HCT116 (cell line): ENCODE measurements at regions not wholly inside any gene's neighbourhood (a gene's known extent, or its start where the extent isn't known, plus 50 kb on each side); places are given as distances from the start of the nearest gene placed in this dataset.

Experiments
- ATAC-seq: fragments of 200-7000 bp; cut with Tn5 transposase; 2 replicates; pipeline ENCODE4 v1.9.1; 2020; ENCODE audit warnings: mild to moderate bottlenecking, moderate library complexity
- BruUV-seq: library from RNA; stranded (reverse); fragments of 400-500 nt; replicated peaks from 2 replicates; lab custom pipeline; 2021; lab: Mats Ljungman, UMichigan
- CTCF ChIA-PET: fragments of 300-600 bp; sonication (Branson Sonifier 250); formaldehyde crosslinking; loops from one replicate; lab custom pipeline; 2021; ENCODE audit warnings: antibody characterized with exemption; lab: Charles Lee
- POLR2A ChIA-PET: fragments of 300-600, 350-600 bp; sonication (Branson Sonifier 250); formaldehyde crosslinking; loops from one replicate; lab custom pipeline; 2021; ENCODE audit warnings: antibody characterized with exemption; lab: Charles Lee
- RAD21 ChIA-PET, 2 experiments: fragments of 300-600 bp; sonication (Branson Sonifier 250); formaldehyde crosslinking; loops; one replicate each; lab custom pipeline; 2023; ENCODE audit warnings: low total read pairs in 2 of 2; ENCODE audit not compliant: uncharacterized antibody in 2 of 2, unreplicated experiment in 2 of 2, low non-redundant PET in 1 of 2; lab: Charles Lee
- DNase-seq: peaks from one replicate; pipeline ENCODE4 v3.0.0-alpha.2; 2010; ENCODE audit warnings: low read depth, low spot score
- H2AFZ ChIP-seq: fragments of 200-600 bp; shearing (Covaris generic), sonication (generic); 2 replicates; pipeline ENCODE4 v1.6.1; 2017; ENCODE audit warnings: low read depth, mixed run types, mixed read lengths, antibody characterized with exemption, low read length; ENCODE audit not compliant: poor library complexity, severe bottlenecking
- H3K27ac ChIP-seq: 2 replicates; pipeline ENCODE4 v1.5.1; 2012; ENCODE audit warnings: low read depth, low read length
- H3K27me3 ChIP-seq: fragments of 200-600 bp; sonication (generic); 2 replicates; pipeline ENCODE4 v1.6.1; 2016; ENCODE audit warnings: mixed run types, low read length, mixed read lengths; ENCODE audit not compliant: insufficient read depth
- H3K36me3 ChIP-seq, 2 experiments: fragments of 200-500 bp in 1 of 2; fragments of 200-600 bp in 1 of 2; sonication (Bioruptor generic) in 1 of 2; sonication (generic) in 1 of 2; 2 replicates each; pipeline versions ENCODE4 v1.5.1 to v1.6.1; 2014 to 2016; ENCODE audit warnings: low read length in 2 of 2, inconsistent platforms in 1 of 2, mixed read lengths in 1 of 2, mixed run types in 1 of 2; ENCODE audit not compliant: insufficient read depth in 2 of 2, control insufficient read depth in 1 of 2
- H3K4me1 ChIP-seq, 2 experiments: fragments of 200-600 bp in 1 of 2; sonication (generic) in 1 of 2; 2 replicates each; pipeline versions ENCODE4 v1.5.1 to v1.6.1; 2012 to 2017; ENCODE audit warnings: low read length in 2 of 2, inconsistent platforms in 1 of 2, mild to moderate bottlenecking in 1 of 2, mixed read lengths in 1 of 2, mixed run types in 1 of 2, moderate library complexity in 1 of 2; ENCODE audit not compliant: insufficient read depth in 2 of 2, control insufficient read depth in 1 of 2
- H3K4me2 ChIP-seq: fragments of 200-600 bp; sonication (generic); 2 replicates; pipeline ENCODE4 v1.6.1; 2017; ENCODE audit warnings: mixed run types, low read length, mixed read lengths
- H3K4me3 ChIP-seq, 2 experiments: fragments of 200-600 bp in 1 of 2; sonication (generic) in 1 of 2; replicated peaks in 1 of 2; 2 replicates each; pipeline ENCODE4 v1.5.1; 2011 to 2016; ENCODE audit warnings: low read length in 2 of 2, control low read depth in 1 of 2, low read depth in 1 of 2, mild to moderate bottlenecking in 1 of 2, mixed read lengths in 1 of 2, mixed run types in 1 of 2
- H3K79me2 ChIP-seq: fragments of 200-600 bp; sonication (generic); 2 replicates; pipeline ENCODE4 v1.6.1; 2017; ENCODE audit warnings: mild to moderate bottlenecking, mixed run types, low read length, moderate library complexity, mixed read lengths; ENCODE audit not compliant: insufficient read depth
- H3K9ac ChIP-seq: fragments of 200-600 bp; sonication (generic); 2 replicates; pipeline ENCODE4 v1.6.1; 2016; ENCODE audit warnings: low read length, mixed read lengths
- H3K9me2 ChIP-seq: fragments of 200-600 bp; sonication (generic), shearing (Covaris generic); 2 replicates; pipeline ENCODE4 v1.6.1; 2017; ENCODE audit warnings: mixed run types, mild to moderate bottlenecking, moderate library complexity; ENCODE audit not compliant: insufficient read depth
- H3K9me3 ChIP-seq, 2 experiments: fragments of 200-500 bp in 1 of 2; fragments of 200-600 bp in 1 of 2; sonication (Bioruptor generic) in 1 of 2; sonication (generic) in 1 of 2; 2 replicates each; pipeline ENCODE4 v1.6.1; 2014 to 2017; ENCODE audit warnings: low read length in 2 of 2, mixed read lengths in 2 of 2, inconsistent platforms in 1 of 2, low read depth in 1 of 2, mild to moderate bottlenecking in 1 of 2, mixed run types in 1 of 2, moderate library complexity in 1 of 2; ENCODE audit not compliant: control insufficient read depth in 1 of 2, insufficient read depth in 1 of 2
- H4K20me1 ChIP-seq: fragments of 200-600 bp; sonication (generic), shearing (Covaris generic); 2 replicates; pipeline ENCODE4 v1.6.1; 2017; ENCODE audit warnings: mixed run types, mild to moderate bottlenecking, moderate library complexity; ENCODE audit not compliant: insufficient read depth
- CBX3 ChIP-seq: IDR thresholded peaks from 2 replicates; pipeline ENCODE4 v1.6.1; 2012; ENCODE audit warnings: low read depth
- CEBPB ChIP-seq: IDR thresholded peaks from 2 replicates; pipeline ENCODE4 v1.6.1; 2012; ENCODE audit warnings: low read depth
- EGR1 ChIP-seq: IDR thresholded peaks from 2 replicates; pipeline ENCODE4 v1.6.1; 2012; ENCODE audit warnings: low read depth
- EZH2 ChIP-seq: fragments of 200-600 bp; sonication (generic); IDR thresholded peaks from 2 replicates; pipeline ENCODE4 v1.6.1; 2017; ENCODE audit warnings: antibody characterized with exemption, mixed run types
- FOSL1 ChIP-seq: IDR thresholded peaks from 2 replicates; pipeline ENCODE4 v1.6.1; 2012; ENCODE audit warnings: low read depth
- RAD21 ChIP-seq: IDR thresholded peaks from 2 replicates; pipeline ENCODE4 v1.6.1; 2012; ENCODE audit warnings: low read depth, mild to moderate bottlenecking
- SIN3A ChIP-seq: IDR thresholded peaks from 2 replicates; pipeline ENCODE4 v1.6.1; 2012; ENCODE audit warnings: low read depth
- YY1 ChIP-seq: IDR thresholded peaks from 2 replicates; pipeline ENCODE4 v1.6.1; 2011; ENCODE audit warnings: low read length, low read depth, moderate library complexity, mild to moderate bottlenecking; ENCODE audit not compliant: insufficient replicate concordance; ENCODE audit errors: extremely low read depth
- ZFX ChIP-seq: fragments of 450-650 bp; IDR thresholded peaks from 2 replicates; pipeline ENCODE4 v1.6.1; 2017
- intact Hi-C: fragments of 100-400 bp; cut with micrococcal nuclease; formaldehyde crosslinking; loops from 2 replicates; pipeline ENCODE4 v1.10.0; 2022
- TF ChIP-seq, protein P1 (sequence below): IDR thresholded peaks from 2 replicates; pipeline ENCODE4 v1.6.1; 2011; ENCODE audit warnings: mild to moderate bottlenecking, low read length, moderate library complexity; ENCODE audit not compliant: insufficient replicate concordance; ENCODE audit errors: extremely low read depth
- TF ChIP-seq, protein P2 (sequence below): IDR thresholded peaks from 2 replicates; pipeline ENCODE4 v1.6.1; 2012; ENCODE audit warnings: low read depth
- TF ChIP-seq, protein P3 (sequence below), 3 experiments: fragments of 200-600 bp in 1 of 3; sonication (generic) in 1 of 3; IDR thresholded peaks in 2 of 3; conservative IDR thresholded peaks in 1 of 3; 2 replicates each; pipeline ENCODE4 v1.5.1; 2012 to 2017; ENCODE audit warnings: low read depth in 2 of 3, low read length in 2 of 3, antibody characterized with exemption in 1 of 3, borderline replicate concordance in 1 of 3, control low read depth in 1 of 3, mild to moderate bottlenecking in 1 of 3, mixed read lengths in 1 of 3, mixed run types in 1 of 3, moderate library complexity in 1 of 3; ENCODE audit not compliant: insufficient read depth in 1 of 3
- TF ChIP-seq, protein P4 (sequence below): IDR thresholded peaks from 2 replicates; pipeline ENCODE4 v1.6.1; 2012
- TF ChIP-seq, protein P5 (sequence below): IDR thresholded peaks from 2 replicates; pipeline ENCODE4 v1.6.1; 2012

DNA sequence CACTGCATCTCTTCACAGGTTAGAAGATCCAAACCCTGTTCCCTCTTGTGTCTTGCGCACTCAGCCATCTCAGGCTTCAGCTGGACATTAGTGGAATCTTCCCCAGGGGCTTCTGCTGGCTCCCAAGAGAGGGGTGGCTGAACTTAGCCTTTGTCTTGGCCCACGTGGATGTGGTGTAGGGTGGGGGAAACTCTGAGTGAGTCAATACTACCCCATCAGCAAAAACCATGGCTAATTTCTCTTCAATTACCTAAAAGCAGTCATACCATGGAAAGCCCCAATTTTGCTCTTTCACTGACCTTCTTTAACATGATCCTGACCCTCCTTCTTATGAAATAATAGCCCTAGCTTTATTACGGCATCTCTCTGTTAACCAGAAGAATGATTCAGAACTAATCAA, 72.5 kb upstream of the RAB3GAP2 start:
- Histone ChIP-seq H3K4me1 (no peaks in the 10 kb centered on the region; a peak in 1 of 4 replicates), H3K36me3 (no peaks in the 10 kb centered on the region), H2AFZ (no peak overlapping the region), H3K79me2 (no peaks in the 10 kb centered on the region), H3K27me3 (no peaks in the 10 kb centered on the region), H3K27ac (no peak overlapping the region), H3K9ac (no peak overlapping the region), H3K9me2 (no peaks in the 10 kb centered on the region), H3K9me3 (no peaks in the 10 kb centered on the region), H4K20me1 (no peaks in the 10 kb centered on the region), H3K4me2 (no peak overlapping the region), H3K4me3 (no peak overlapping the region)
- ChIA-PET CTCF (no interaction called here), POLR2A (no interaction called here), RAD21 (no interaction called here)
- ATAC-seq (no peak), DNase-seq (no peak)
- intact Hi-C loops: no loop called here
- TF ChIP-seq YY1 (no peak), FOSL1 (no peak), EZH2 (no peak), CEBPB (no peak), ZFX (no peak), RAD21 (no peak), EGR1 (no peak), CBX3 (no peak), SIN3A (no peak)
- TF ChIP-seq, protein P1, sequence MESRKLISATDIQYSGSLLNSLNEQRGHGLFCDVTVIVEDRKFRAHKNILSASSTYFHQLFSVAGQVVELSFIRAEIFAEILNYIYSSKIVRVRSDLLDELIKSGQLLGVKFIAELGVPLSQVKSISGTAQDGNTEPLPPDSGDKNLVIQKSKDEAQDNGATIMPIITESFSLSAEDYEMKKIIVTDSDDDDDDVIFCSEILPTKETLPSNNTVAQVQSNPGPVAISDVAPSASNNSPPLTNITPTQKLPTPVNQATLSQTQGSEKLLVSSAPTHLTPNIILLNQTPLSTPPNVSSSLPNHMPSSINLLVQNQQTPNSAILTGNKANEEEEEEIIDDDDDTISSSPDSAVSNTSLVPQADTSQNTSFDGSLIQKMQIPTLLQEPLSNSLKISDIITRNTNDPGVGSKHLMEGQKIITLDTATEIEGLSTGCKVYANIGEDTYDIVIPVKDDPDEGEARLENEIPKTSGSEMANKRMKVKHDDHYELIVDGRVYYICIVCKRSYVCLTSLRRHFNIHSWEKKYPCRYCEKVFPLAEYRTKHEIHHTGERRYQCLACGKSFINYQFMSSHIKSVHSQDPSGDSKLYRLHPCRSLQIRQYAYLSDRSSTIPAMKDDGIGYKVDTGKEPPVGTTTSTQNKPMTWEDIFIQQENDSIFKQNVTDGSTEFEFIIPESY: no peak
- TF ChIP-seq, protein P2, sequence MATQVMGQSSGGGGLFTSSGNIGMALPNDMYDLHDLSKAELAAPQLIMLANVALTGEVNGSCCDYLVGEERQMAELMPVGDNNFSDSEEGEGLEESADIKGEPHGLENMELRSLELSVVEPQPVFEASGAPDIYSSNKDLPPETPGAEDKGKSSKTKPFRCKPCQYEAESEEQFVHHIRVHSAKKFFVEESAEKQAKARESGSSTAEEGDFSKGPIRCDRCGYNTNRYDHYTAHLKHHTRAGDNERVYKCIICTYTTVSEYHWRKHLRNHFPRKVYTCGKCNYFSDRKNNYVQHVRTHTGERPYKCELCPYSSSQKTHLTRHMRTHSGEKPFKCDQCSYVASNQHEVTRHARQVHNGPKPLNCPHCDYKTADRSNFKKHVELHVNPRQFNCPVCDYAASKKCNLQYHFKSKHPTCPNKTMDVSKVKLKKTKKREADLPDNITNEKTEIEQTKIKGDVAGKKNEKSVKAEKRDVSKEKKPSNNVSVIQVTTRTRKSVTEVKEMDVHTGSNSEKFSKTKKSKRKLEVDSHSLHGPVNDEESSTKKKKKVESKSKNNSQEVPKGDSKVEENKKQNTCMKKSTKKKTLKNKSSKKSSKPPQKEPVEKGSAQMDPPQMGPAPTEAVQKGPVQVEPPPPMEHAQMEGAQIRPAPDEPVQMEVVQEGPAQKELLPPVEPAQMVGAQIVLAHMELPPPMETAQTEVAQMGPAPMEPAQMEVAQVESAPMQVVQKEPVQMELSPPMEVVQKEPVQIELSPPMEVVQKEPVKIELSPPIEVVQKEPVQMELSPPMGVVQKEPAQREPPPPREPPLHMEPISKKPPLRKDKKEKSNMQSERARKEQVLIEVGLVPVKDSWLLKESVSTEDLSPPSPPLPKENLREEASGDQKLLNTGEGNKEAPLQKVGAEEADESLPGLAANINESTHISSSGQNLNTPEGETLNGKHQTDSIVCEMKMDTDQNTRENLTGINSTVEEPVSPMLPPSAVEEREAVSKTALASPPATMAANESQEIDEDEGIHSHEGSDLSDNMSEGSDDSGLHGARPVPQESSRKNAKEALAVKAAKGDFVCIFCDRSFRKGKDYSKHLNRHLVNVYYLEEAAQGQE: no peak
- TF ChIP-seq, protein P3, sequence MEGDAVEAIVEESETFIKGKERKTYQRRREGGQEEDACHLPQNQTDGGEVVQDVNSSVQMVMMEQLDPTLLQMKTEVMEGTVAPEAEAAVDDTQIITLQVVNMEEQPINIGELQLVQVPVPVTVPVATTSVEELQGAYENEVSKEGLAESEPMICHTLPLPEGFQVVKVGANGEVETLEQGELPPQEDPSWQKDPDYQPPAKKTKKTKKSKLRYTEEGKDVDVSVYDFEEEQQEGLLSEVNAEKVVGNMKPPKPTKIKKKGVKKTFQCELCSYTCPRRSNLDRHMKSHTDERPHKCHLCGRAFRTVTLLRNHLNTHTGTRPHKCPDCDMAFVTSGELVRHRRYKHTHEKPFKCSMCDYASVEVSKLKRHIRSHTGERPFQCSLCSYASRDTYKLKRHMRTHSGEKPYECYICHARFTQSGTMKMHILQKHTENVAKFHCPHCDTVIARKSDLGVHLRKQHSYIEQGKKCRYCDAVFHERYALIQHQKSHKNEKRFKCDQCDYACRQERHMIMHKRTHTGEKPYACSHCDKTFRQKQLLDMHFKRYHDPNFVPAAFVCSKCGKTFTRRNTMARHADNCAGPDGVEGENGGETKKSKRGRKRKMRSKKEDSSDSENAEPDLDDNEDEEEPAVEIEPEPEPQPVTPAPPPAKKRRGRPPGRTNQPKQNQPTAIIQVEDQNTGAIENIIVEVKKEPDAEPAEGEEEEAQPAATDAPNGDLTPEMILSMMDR (IDR thresholded peaks at IDR 0.05 in 2 of 3, conservative IDR thresholded peaks at IDR 0.05 in 1 of 3; ENCODE audit: borderline replicate concordance in 1 of 3, insufficient read depth in 1 of 3, low read depth in 2 of 3, low read length in 2 of 3): no peak
- TF ChIP-seq, protein P4, sequence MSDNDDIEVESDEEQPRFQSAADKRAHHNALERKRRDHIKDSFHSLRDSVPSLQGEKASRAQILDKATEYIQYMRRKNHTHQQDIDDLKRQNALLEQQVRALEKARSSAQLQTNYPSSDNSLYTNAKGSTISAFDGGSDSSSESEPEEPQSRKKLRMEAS: no peak
- TF ChIP-seq, protein P5, sequence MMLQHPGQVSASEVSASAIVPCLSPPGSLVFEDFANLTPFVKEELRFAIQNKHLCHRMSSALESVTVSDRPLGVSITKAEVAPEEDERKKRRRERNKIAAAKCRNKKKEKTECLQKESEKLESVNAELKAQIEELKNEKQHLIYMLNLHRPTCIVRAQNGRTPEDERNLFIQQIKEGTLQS: no peak
- no TSS peak for BruUV-seq
